Heart right ventricle (tissue), 16 donors: ENCODE measurements at regions not wholly inside any gene's neighbourhood (a gene's known extent, or its start where the extent isn't known, plus 50 kb on each side); places are given as distances from the start of the nearest gene placed in this dataset.

Experiments
- ATAC-seq, 8 donors: fragments of 200-7000 bp; cut with Tn5 transposase; one replicate each; pipeline ENCODE4 v1.9.1; 2020; ENCODE audit warnings: mild to moderate bottlenecking in 8 of 8, moderate library complexity in 8 of 8, moderate number of reproducible peaks in 1 of 8
- DNase-seq, 2 donors: peaks; one replicate each; pipeline ENCODE4 v3.0.0-alpha.2; 2020
- H3K27ac ChIP-seq, 10 donors: fragments of 200-600 bp; sonication (generic) in 2 of 10; one replicate each; pipeline versions ENCODE4 v1.5.0 to v1.8.0; 2020 to 2022; ENCODE audit warnings: mild to moderate bottlenecking in 3 of 10
- H3K27me3 ChIP-seq, 7 donors: fragments of 200-600 bp; one replicate each; pipeline ENCODE4 v1.8.0; 2021 to 2022; ENCODE audit warnings: mild to moderate bottlenecking in 2 of 7
- H3K36me3 ChIP-seq, 9 donors: fragments of 200-600 bp; sonication (generic) in 1 of 9; one replicate each; pipeline versions ENCODE4 v1.5.0 to v1.8.0; 2020 to 2022; ENCODE audit warnings: mild to moderate bottlenecking in 2 of 9
- H3K4me1 ChIP-seq, 9 donors: fragments of 200-600 bp; sonication (generic) in 1 of 9; one replicate each; pipeline versions ENCODE4 v1.5.0 to v1.8.0; 2020 to 2022; ENCODE audit warnings: mild to moderate bottlenecking in 4 of 9
- H3K4me3 ChIP-seq, 10 donors: fragments of 200-600 bp; sonication (generic) in 2 of 10; one replicate each; pipeline versions ENCODE4 v1.5.0 to v1.8.0; 2020 to 2022; ENCODE audit warnings: mild to moderate bottlenecking in 7 of 10, moderate library complexity in 2 of 10
- H3K9me3 ChIP-seq, 11 donors: fragments of 200-600 bp in 10 of 11; sonication (generic) in 2 of 11; one replicate each; pipeline versions ENCODE4 v1.5.0 to v1.8.0; 2013 to 2022; ENCODE audit warnings: mild to moderate bottlenecking in 2 of 11, control low read depth in 1 of 11, moderate library complexity in 1 of 11
- CTCF ChIP-seq, 9 donors: fragments of 200-600 bp; sonication (generic) in 2 of 9; IDR thresholded peaks; one replicate each; pipeline versions ENCODE4 v1.5.0 to v1.8.0; 2021 to 2022; ENCODE audit warnings: antibody characterized with exemption in 9 of 9, mild to moderate bottlenecking in 5 of 9, moderate library complexity in 1 of 9
- WGBS, 2 donors: extraction: QIAGEN DNeasy Blood & Tissue Kit; methylation state at CpG; one replicate each; pipeline ENCODE4 v1.1.7; 2013; ENCODE audit warnings: inconsistent platforms in 1 of 2; 5-methylcytosine and 5-hydroxymethylcytosine counted together
- intact Hi-C, 10 donors: fragments of 100-400 bp; cut with DNase I; formaldehyde crosslinking; loops; one replicate each; pipeline versions ENCODE4 v1.11.1 to v1.14.2; 2022
- donor health status: Arrhythmogenic right ventricular cardiomyopathy.
- donor health status: ischemic (EF 13 %, LVEDD 7.1; RV severe dilation, severe dysfunction).
- donor health status: healthy with polysubstance abuse.
- donor health status: DM: no; HTN: yes; CAD: no.
- donor health status: DM: no; HTN: no; CAD: no.
- donor health status: ischemic (EF 25% LVEDD 6.9; RV normal size, moderate dysfunction).
- donor health status: ischemic (EF 25% LVEDD 5.7; RV mildly dilated, moderate dysfunction).
- donor health status: healthy.
- donor health status: DM: yes; HTN: yes; CAD: no.
- donor health status: Ischemic cardiomyopathy.
- donor health status: ischemic (EF 35%, LVEDD 5.7; RV mildly dilated, moderate dysfunction).
- donor health status: nonischemic (EF 11% LVEDD 7.7; RV severe dilation, severe dysfunction).
- donor health status: DM: yes; HTN: yes; CAD: no.
- donor health status: PGD.
- donor health status: ischemic (EF 29% LVEDD 5.4; RV normal size, mild dysfunction).
- donor health status: nonischemic (EF 23%, LVEDD 6.1; RV moderate dilation, normal function).

GRCh38 chr2:129885735-129886134 lies 93.7 kb upstream of the RAB6C start:
- ATAC-seq (peak in 1 of 8 donors; percentile 39), DNase-seq (no peak)
- H3K9me3 ChIP-seq = no peaks in the 10 kb centered on the region
- H3K36me3 ChIP-seq = no peaks in the 10 kb centered on the region
- H3K27me3 ChIP-seq = peaks cover 0 to 13% (median 4%) of the 10 kb centered on the region in 7 donors
- intact Hi-C loops = no loop called here
- H3K4me3 ChIP-seq = no peak overlapping the region
- peak in 4 of 9 donors; percentile 13 to 27 (median 19) for TF ChIP-seq CTCF (IDR thresholded peaks at IDR 0.05)
- H3K4me1 ChIP-seq = no peaks in the 10 kb centered on the region
- WGBS, 2 donors = 33 to 49% methylated on average over 5 of the region's 5 CpGs
- H3K27ac ChIP-seq = no peak overlapping the region

- H3K27ac ChIP-seq = no peak overlapping the region
- no peaks in the 10 kb centered on the region for H3K9me3 ChIP-seq
- 62 to 77% methylated on average over 3 of the region's 3 CpGs for WGBS, 2 donors
- H3K36me3 ChIP-seq = no peaks in the 10 kb centered on the region
- intact Hi-C loops = no loop called here
- peaks cover 0 to 19% (median 5%) of the 10 kb centered on the region in 7 donors for H3K27me3 ChIP-seq
- H3K4me1 ChIP-seq = no peaks in the 10 kb centered on the region
- TF ChIP-seq CTCF (IDR thresholded peaks at IDR 0.05) = no peak
- no peak for ATAC-seq
- H3K4me3 ChIP-seq = no peak overlapping the region
- no peak for DNase-seq
These were observed 91.7 kb upstream of the RAB6C start for GRCh38 chr2:129887688-129888266.

- H3K27ac ChIP-seq = no peak overlapping the region
- no peaks in the 10 kb centered on the region for H3K4me1 ChIP-seq
- no peak for TF ChIP-seq CTCF (IDR thresholded peaks at IDR 0.05)
- H3K9me3 ChIP-seq = no peaks in the 10 kb centered on the region
- no peak for ATAC-seq
- no peak overlapping the region for H3K4me3 ChIP-seq
- no peaks in the 10 kb centered on the region for H3K36me3 ChIP-seq
- DNase-seq = no peak
- intact Hi-C loops = no loop called here
- WGBS, 2 donors = 65 to 80% methylated on average over 4 of the region's 4 CpGs
- H3K27me3 ChIP-seq = peaks cover 0 to 22% (median 5%) of the 10 kb centered on the region in 7 donors
These were observed 91.0 kb upstream of the RAB6C start for GRCh38 chr2:129888461-129888860.

GRCh38 chr2:129888896-129889295 lies 90.6 kb upstream of the RAB6C start:
- Histone ChIP-seq H3K4me1 (no peaks in the 10 kb centered on the region), H3K36me3 (no peaks in the 10 kb centered on the region), H3K4me3 (no peak overlapping the region), H3K27ac (no peak overlapping the region), H3K27me3 (peaks cover 0 to 24% (median 5%) of the 10 kb centered on the region in 7 donors), H3K9me3 (no peaks in the 10 kb centered on the region)
- WGBS, 2 donors = 49 to 63% methylated on average over 2 of the region's 2 CpGs
- DNase-seq = no peak
- no peak for TF ChIP-seq CTCF (IDR thresholded peaks at IDR 0.05)
- ATAC-seq = peak in 6 of 8 donors; percentile 14 to 64 (median 52)
- intact Hi-C loops = no loop called here
